ENCODE measurements at regions not wholly inside any gene's neighbourhood (a gene's known extent, or its start where the extent isn't known, plus 50 kb on each side); places are given as distances from the start of the nearest gene placed in this dataset.

DNA sequence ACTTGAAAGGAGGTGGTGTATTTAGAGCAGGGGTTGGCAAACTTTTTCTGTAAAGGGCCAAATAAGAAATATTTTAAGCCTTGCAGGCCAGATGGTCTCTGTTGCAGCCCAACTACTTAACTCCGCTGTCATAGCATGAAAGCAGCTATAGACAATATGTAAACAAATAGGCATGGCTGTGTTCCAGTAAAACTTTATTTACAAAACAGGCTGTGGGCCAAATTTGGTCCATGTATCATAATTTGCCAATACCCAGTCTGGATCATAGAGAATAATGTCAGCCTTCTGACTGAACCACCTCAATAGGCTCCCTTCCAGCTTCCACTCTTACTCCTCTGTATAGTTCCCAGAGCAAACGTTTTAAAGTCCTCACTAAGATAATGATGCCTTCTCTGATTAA, 638.8 kb upstream of the CFAP20DC start:
- TF ChIP-seq SIN3A (IDR thresholded peaks at IDR 0.05; ENCODE audit: borderline replicate concordance, insufficient read depth, low read length) (no peak), FOXP2 (optimal IDR thresholded peaks at IDR 0.05; ENCODE audit: borderline replicate concordance, extremely low read depth, extremely low read length, insufficient read depth) (no peak), TAF1 (IDR thresholded peaks at IDR 0.05; ENCODE audit: borderline replicate concordance, insufficient read depth, low read length) (no peak), POLR2AphosphoS5 (IDR thresholded peaks at IDR 0.05; ENCODE audit: low read depth, low read length) (no peak)
- TF ChIP-seq, protein P1, sequence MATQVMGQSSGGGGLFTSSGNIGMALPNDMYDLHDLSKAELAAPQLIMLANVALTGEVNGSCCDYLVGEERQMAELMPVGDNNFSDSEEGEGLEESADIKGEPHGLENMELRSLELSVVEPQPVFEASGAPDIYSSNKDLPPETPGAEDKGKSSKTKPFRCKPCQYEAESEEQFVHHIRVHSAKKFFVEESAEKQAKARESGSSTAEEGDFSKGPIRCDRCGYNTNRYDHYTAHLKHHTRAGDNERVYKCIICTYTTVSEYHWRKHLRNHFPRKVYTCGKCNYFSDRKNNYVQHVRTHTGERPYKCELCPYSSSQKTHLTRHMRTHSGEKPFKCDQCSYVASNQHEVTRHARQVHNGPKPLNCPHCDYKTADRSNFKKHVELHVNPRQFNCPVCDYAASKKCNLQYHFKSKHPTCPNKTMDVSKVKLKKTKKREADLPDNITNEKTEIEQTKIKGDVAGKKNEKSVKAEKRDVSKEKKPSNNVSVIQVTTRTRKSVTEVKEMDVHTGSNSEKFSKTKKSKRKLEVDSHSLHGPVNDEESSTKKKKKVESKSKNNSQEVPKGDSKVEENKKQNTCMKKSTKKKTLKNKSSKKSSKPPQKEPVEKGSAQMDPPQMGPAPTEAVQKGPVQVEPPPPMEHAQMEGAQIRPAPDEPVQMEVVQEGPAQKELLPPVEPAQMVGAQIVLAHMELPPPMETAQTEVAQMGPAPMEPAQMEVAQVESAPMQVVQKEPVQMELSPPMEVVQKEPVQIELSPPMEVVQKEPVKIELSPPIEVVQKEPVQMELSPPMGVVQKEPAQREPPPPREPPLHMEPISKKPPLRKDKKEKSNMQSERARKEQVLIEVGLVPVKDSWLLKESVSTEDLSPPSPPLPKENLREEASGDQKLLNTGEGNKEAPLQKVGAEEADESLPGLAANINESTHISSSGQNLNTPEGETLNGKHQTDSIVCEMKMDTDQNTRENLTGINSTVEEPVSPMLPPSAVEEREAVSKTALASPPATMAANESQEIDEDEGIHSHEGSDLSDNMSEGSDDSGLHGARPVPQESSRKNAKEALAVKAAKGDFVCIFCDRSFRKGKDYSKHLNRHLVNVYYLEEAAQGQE (IDR thresholded peaks at IDR 0.05; ENCODE audit: insufficient read depth in 1 of 2, low read depth in 2 of 2, low read length in 2 of 2): no peak

DNA sequence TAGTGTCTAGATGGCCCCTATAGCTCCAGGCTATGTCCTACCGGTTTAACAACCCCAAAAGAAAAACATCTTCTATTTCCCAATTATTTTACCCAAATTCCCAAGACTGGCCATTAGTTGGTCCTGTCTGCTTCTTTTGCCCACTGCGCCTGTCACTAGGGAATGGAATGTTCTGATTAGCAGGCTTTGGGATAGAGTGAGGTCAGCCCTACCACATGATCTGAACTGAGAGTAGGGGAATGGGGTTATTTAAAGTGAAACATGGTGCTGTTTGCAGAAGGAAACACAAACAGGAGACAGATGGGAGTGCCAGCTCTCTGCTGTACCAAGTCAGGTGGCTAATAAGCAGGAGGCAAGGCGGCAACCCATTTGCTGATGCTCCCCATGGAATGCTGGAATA, 635.6 kb upstream of the CFAP20DC start:
- TF ChIP-seq POLR2AphosphoS5 (IDR thresholded peaks at IDR 0.05; ENCODE audit: low read depth, low read length) (no peak), SIN3A (IDR thresholded peaks at IDR 0.05; ENCODE audit: borderline replicate concordance, insufficient read depth, low read length) (no peak), FOXP2 (optimal IDR thresholded peaks at IDR 0.05; ENCODE audit: borderline replicate concordance, extremely low read depth, extremely low read length, insufficient read depth) (no peak), TAF1 (IDR thresholded peaks at IDR 0.05; ENCODE audit: borderline replicate concordance, insufficient read depth, low read length) (no peak)
- TF ChIP-seq, protein P1 (IDR thresholded peaks at IDR 0.05; ENCODE audit: insufficient read depth in 1 of 2, low read depth in 2 of 2, low read length in 2 of 2): no peak

DNA sequence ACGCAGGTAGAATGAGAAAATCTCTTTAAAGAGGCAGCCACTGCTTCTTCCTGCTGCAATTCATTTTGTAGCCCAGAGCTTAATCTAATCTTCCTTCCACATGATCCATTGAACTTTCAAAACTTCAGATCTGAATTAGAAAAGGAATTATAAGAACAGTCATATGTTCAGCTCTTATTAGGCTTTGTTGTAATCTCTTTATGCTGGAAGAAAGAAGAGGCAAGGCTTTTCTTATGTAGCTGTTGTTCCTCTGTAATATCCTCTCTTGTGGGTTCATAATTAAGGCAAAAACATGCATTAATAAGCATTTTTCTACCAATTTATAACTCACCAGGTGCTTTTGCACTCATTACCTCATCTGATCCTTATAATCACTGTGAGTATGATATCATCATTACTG, 634.9 kb upstream of the CFAP20DC start:
- TF ChIP-seq, protein P1 (IDR thresholded peaks at IDR 0.05; ENCODE audit: insufficient read depth in 1 of 2, low read depth in 2 of 2, low read length in 2 of 2): no peak
- no peak for TF ChIP-seq FOXP2 (optimal IDR thresholded peaks at IDR 0.05; ENCODE audit: borderline replicate concordance, extremely low read depth, extremely low read length, insufficient read depth)
- TF ChIP-seq TAF1 (IDR thresholded peaks at IDR 0.05; ENCODE audit: borderline replicate concordance, insufficient read depth, low read length): no peak
- TF ChIP-seq POLR2AphosphoS5 (IDR thresholded peaks at IDR 0.05; ENCODE audit: low read depth, low read length): no peak
- TF ChIP-seq SIN3A (IDR thresholded peaks at IDR 0.05; ENCODE audit: borderline replicate concordance, insufficient read depth, low read length): no peak

DNA sequence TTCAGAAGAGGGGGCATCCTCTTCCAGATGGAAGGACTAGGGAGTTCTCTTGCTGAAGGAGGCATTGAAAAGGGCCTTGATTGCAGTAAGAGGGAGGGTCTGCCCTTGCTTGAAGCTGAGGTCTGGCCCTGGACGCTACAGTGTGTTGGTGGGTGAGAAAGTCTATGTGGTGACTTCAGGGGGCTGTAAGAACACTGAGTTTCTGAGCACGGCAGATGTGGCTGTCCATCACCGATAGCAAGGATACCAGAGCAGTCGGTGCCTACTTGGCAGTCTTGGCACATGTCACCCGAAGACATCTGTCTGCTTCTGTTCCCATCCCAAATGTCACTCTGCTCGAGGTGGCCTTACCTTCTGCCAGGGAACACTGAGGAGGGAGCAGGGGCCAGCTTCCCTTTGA, 631.1 kb upstream of the CFAP20DC start:
- TF ChIP-seq FOXP2 (optimal IDR thresholded peaks at IDR 0.05; ENCODE audit: borderline replicate concordance, extremely low read depth, extremely low read length, insufficient read depth): no peak
- TF ChIP-seq POLR2AphosphoS5 (IDR thresholded peaks at IDR 0.05; ENCODE audit: low read depth, low read length): no peak
- TF ChIP-seq SIN3A (IDR thresholded peaks at IDR 0.05; ENCODE audit: borderline replicate concordance, insufficient read depth, low read length): no peak
- no peak for TF ChIP-seq TAF1 (IDR thresholded peaks at IDR 0.05; ENCODE audit: borderline replicate concordance, insufficient read depth, low read length)
- TF ChIP-seq, protein P1 (IDR thresholded peaks at IDR 0.05; ENCODE audit: insufficient read depth in 1 of 2, low read depth in 2 of 2, low read length in 2 of 2): no peak
